GM20431 (cell line): ENCODE measurements at regions not wholly inside any gene's neighbourhood (a gene's known extent, or its start where the extent isn't known, plus 50 kb on each side); places are given as distances from the start of the nearest gene placed in this dataset.

Source experiments
- in situ Hi-C: fragments of 300-500 bp; cut with MseI, MboI; formaldehyde crosslinking; loops from one replicate; pipeline ENCODE4 v1.15.0; 2020; ENCODE audit warnings: low sequenced_read_pairs; ENCODE audit not compliant: unreplicated experiment

DNA sequence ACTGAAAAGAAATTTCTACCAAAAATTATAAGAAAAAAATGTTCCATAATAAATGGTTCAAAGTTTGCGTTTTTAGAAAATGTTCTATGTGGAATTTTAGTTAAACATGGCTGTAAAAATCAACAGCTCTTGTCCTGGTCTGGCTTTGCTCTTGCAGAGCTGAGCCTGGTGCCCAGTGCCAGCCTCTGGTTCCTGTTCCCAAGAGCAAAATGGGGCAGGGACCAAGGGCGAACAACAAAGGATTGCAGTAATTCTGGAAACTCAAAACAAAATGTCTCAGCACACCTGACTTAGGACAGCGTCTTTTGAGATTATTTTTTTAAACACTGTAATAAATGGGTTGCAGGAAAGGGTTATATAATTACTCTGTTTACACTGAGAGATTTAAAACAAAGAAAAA lies 174.7 kb downstream of the ANAPC1 start:
- in situ Hi-C loops: loop anchor here (25.0 kb wide), 1 partner anchor 897 kb away; no protein-coding TSS in a partner anchor

GRCh38 chr2:111710085-111710484 lies 173.9 kb downstream of the ANAPC1 start:
- in situ Hi-C loops: loop anchor here (25.0 kb wide), 1 partner anchor 898 kb away; no protein-coding TSS in a partner anchor

GRCh38 chr2:111710613-111711012 lies 173.4 kb downstream of the ANAPC1 start:
- in situ Hi-C loops: loop anchor here (25.0 kb wide), 1 partner anchor 898 kb away; no protein-coding TSS in a partner anchor

GRCh38 chr2:111711270-111711669 lies 172.7 kb downstream of the ANAPC1 start:
- in situ Hi-C loops: loop anchor here (25.0 kb wide), 1 partner anchor 899 kb away; no protein-coding TSS in a partner anchor

- in situ Hi-C loops: loop anchor here (25.0 kb wide), 1 partner anchor 900 kb away; no protein-coding TSS in a partner anchor
Measured at GRCh38 chr2:111712361-111712760, 171.6 kb downstream of the ANAPC1 start.

DNA sequence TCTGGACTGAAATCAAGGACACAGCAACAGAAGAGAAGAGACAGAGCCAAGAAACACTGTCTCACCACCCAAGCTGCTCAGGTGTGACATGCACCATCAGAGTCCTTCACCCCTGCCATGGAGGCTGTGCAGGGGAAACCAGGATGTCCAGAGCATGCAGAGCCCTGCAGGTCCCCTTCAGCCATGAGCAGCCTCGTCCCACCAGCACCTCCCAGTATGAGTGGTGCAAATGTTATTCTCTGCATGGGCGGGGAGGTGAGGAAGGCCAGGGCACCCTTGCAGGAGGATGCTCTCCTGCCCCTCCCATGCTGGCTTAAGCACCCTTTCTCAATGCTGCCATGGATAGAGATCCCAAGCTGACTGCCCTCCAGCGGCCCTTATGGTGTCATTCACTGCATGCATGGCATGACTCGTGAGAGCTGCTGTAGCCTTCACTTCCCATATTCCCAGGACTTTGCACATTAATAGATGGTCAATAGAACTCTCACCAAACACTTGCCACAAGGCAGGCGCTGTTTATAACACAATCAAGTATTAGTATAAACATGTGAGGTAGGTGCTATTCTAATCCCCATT lies 171.0 kb downstream of the ANAPC1 start:
- in situ Hi-C loops: loop anchor here (25.0 kb wide), 1 partner anchor 901 kb away; no protein-coding TSS in a partner anchor

DNA sequence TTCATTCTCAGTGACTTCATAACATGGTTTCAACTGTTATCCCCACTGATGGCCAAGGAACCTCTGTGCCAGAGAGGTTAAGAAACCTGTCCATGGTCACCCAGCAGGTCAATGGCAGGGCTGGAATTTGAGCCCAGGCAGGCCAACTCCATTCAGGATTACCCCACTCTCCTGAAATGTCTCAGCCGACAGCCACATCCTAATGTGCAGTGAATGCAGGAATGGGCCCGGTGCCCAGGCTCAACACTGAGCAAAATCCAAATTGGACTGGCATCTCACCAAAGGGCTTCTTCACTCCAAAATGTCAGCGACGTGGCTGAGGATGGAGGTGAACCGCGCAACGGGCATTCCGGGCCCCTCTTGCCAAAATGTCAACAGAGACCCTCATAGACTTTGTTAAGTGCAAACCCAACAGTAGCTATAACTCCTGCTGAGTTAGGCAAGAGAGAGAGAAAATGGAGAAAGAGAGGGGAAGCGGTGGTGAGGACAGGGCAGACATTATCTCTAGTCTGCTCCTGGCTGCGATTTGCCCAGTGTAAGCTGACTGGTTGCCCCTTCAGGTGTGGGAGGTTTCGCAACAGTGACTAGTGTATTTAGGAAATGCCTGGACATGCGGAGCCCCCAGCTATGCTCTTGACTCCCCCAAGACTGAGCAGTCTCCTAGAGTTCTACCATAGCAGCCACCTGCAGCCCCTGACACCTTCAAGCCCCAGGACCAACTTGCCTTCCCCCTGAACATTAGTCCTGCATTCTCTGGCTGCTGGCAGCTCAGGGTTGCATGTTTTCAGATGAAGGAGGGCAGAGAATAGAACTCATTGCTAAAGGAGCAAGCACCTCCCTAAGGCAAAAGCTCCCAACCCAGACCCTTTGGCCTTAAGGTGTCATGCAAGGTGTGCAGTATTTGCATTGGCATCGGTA lies 167.7 kb downstream of the ANAPC1 start:
- in situ Hi-C loops: loop anchor here (25.0 kb wide), 1 partner anchor 904 kb away; no protein-coding TSS in a partner anchor

GRCh38 chr2:111716905-111717775 lies 166.9 kb downstream of the ANAPC1 start:
- in situ Hi-C loops: loop anchor here (25.0 kb wide), 1 partner anchor 905 kb away; no protein-coding TSS in a partner anchor
